IPS-20b (cell line): ENCODE measurements at regions not wholly inside any gene's neighbourhood (a gene's known extent, or its start where the extent isn't known, plus 50 kb on each side); places are given as distances from the start of the nearest gene placed in this dataset.

Experiments
- H3K27ac ChIP-seq: one replicate; pipeline ENCODE4 v1.5.1; 2013; ENCODE audit warnings: low read length
- H3K27me3 ChIP-seq: 2 replicates; pipeline ENCODE4 v1.6.1; 2013; ENCODE audit warnings: mild to moderate bottlenecking, low read length, inconsistent platforms; ENCODE audit not compliant: insufficient read depth
- H3K36me3 ChIP-seq: 2 replicates; pipeline ENCODE4 v1.6.1; 2013; ENCODE audit warnings: low read depth, mild to moderate bottlenecking, inconsistent platforms, low read length, moderate library complexity; ENCODE audit not compliant: insufficient read depth
- H3K4me1 ChIP-seq: 2 replicates; pipeline ENCODE4 v1.6.1; 2013; ENCODE audit warnings: mild to moderate bottlenecking, control low read depth, inconsistent platforms, low read length, moderate library complexity; ENCODE audit not compliant: insufficient read depth
- H3K4me3 ChIP-seq: 2 replicates; pipeline ENCODE4 v1.5.1; 2013; ENCODE audit warnings: mild to moderate bottlenecking, low read length, inconsistent platforms
- H3K9ac ChIP-seq: 2 replicates; pipeline ENCODE4 v1.6.1; 2013; ENCODE audit warnings: low read depth, mild to moderate bottlenecking, inconsistent platforms, low read length, moderate library complexity
- H3K9me3 ChIP-seq: 2 replicates; pipeline ENCODE4 v1.6.1; 2013; ENCODE audit warnings: mild to moderate bottlenecking, low read depth, low read length, inconsistent platforms; ENCODE audit not compliant: insufficient read depth

GRCh38 chr1:34591751-34592629, 162.9 kb upstream of the GJB5 start:
- no peak overlapping the region for H3K9ac ChIP-seq
- no peaks in the 10 kb centered on the region for H3K9me3 ChIP-seq
- H3K27ac ChIP-seq: no peak overlapping the region
- no peak overlapping the region for H3K4me3 ChIP-seq
- H3K4me1 ChIP-seq: peaks cover 3% of the 10 kb centered on the region; the same call in 1 of the 2 replicates
- H3K36me3 ChIP-seq: no peaks in the 10 kb centered on the region
- H3K27me3 ChIP-seq: no peaks in the 10 kb centered on the region

GRCh38 chr1:34597877-34598514, 156.9 kb upstream of the GJB5 start:
- Histone ChIP-seq H3K36me3 (no peaks in the 10 kb centered on the region), H3K4me3 (no peak overlapping the region), H3K27ac (no peak overlapping the region), H3K27me3 (no peaks in the 10 kb centered on the region), H3K9me3 (no peaks in the 10 kb centered on the region), H3K9ac (no peak overlapping the region), H3K4me1 (no peaks in the 10 kb centered on the region)

GRCh38 chr1:34602907-34603306, 151.9 kb upstream of the GJB5 start:
- Histone ChIP-seq H3K9me3 (no peaks in the 10 kb centered on the region), H3K27me3 (no peaks in the 10 kb centered on the region), H3K4me1 (no peaks in the 10 kb centered on the region), H3K4me3 (no peak overlapping the region), H3K9ac (no peak overlapping the region), H3K27ac (no peak overlapping the region), H3K36me3 (no peaks in the 10 kb centered on the region)

GRCh38 chr1:34603594-34603993, 151.3 kb upstream of the GJB5 start:
- no peaks in the 10 kb centered on the region for H3K9me3 ChIP-seq
- H3K27me3 ChIP-seq: no peaks in the 10 kb centered on the region
- no peak overlapping the region for H3K9ac ChIP-seq
- H3K36me3 ChIP-seq: no peaks in the 10 kb centered on the region
- no peak overlapping the region for H3K4me3 ChIP-seq
- no peak overlapping the region for H3K27ac ChIP-seq
- H3K4me1 ChIP-seq: no peaks in the 10 kb centered on the region

- no peak overlapping the region for H3K4me3 ChIP-seq
- no peaks in the 10 kb centered on the region for H3K36me3 ChIP-seq
- H3K9ac ChIP-seq: no peak overlapping the region
- no peaks in the 10 kb centered on the region for H3K9me3 ChIP-seq
- H3K27me3 ChIP-seq: no peaks in the 10 kb centered on the region
- peaks cover 5% of the 10 kb centered on the region; the same call in 1 of the 2 replicates for H3K4me1 ChIP-seq
- no peak overlapping the region for H3K27ac ChIP-seq
Measured at GRCh38 chr1:34606504-34606903, 148.3 kb upstream of the GJB5 start.

- H3K27me3 ChIP-seq: no peaks in the 10 kb centered on the region
Measured at GRCh38 chr1:34610063-34610462, 144.8 kb upstream of the GJB5 start.

GRCh38 chr1:34611571-34611970, 143.3 kb upstream of the GJB5 start:
- Histone ChIP-seq H3K27me3 (no peaks in the 10 kb centered on the region), H3K9ac (no peak overlapping the region), H3K27ac (no peak overlapping the region), H3K36me3 (no peaks in the 10 kb centered on the region), H3K4me1 (peaks cover 5% of the 10 kb centered on the region; the same call in 1 of the 2 replicates), H3K4me3 (no peak overlapping the region), H3K9me3 (no peaks in the 10 kb centered on the region)

More at GRCh38 chr1:34610063-34610462, 144.8 kb upstream of the GJB5 start:
- Histone ChIP-seq H3K9me3 (no peaks in the 10 kb centered on the region), H3K27ac (no peak overlapping the region), H3K9ac (no peak overlapping the region), H3K36me3 (no peaks in the 10 kb centered on the region), H3K4me3 (no peak overlapping the region), H3K4me1 (peaks cover 5% of the 10 kb centered on the region; the same call in 1 of the 2 replicates)

GRCh38 chr1:34612091-34612827, 142.6 kb upstream of the GJB5 start:
- H3K27me3 ChIP-seq: no peaks in the 10 kb centered on the region

GRCh38 chr1:34617321-34618118, 137.3 kb upstream of the GJB5 start:
- no peaks in the 10 kb centered on the region; the same call in 1 of the 2 replicates for H3K4me1 ChIP-seq
- H3K27me3 ChIP-seq: no peaks in the 10 kb centered on the region
- H3K36me3 ChIP-seq: no peaks in the 10 kb centered on the region
- no peak overlapping the region for H3K9ac ChIP-seq
- H3K4me3 ChIP-seq: no peak overlapping the region
- H3K27ac ChIP-seq: no peak overlapping the region
- H3K9me3 ChIP-seq: no peaks in the 10 kb centered on the region

More at GRCh38 chr1:34612091-34612827, 142.6 kb upstream of the GJB5 start:
- H3K36me3 ChIP-seq: no peaks in the 10 kb centered on the region
- H3K9ac ChIP-seq: no peak overlapping the region
- H3K4me3 ChIP-seq: no peak overlapping the region
- peaks cover 5% of the 10 kb centered on the region; the same call in 1 of the 2 replicates for H3K4me1 ChIP-seq
- no peaks in the 10 kb centered on the region for H3K9me3 ChIP-seq
- no peak overlapping the region for H3K27ac ChIP-seq

GRCh38 chr1:34618381-34618780, 136.5 kb upstream of the GJB5 start:
- H3K9ac ChIP-seq: no peak overlapping the region
- H3K9me3 ChIP-seq: no peaks in the 10 kb centered on the region
- H3K4me3 ChIP-seq: no peak overlapping the region
- no peaks in the 10 kb centered on the region for H3K27me3 ChIP-seq
- no peaks in the 10 kb centered on the region for H3K36me3 ChIP-seq
- H3K4me1 ChIP-seq: no peaks in the 10 kb centered on the region
- H3K27ac ChIP-seq: no peak overlapping the region

GRCh38 chr1:34619256-34619655, 135.6 kb upstream of the GJB5 start:
- Histone ChIP-seq H3K4me1 (no peaks in the 10 kb centered on the region), H3K9ac (no peak overlapping the region), H3K36me3 (no peaks in the 10 kb centered on the region), H3K9me3 (no peaks in the 10 kb centered on the region), H3K27me3 (no peaks in the 10 kb centered on the region), H3K4me3 (no peak overlapping the region), H3K27ac (no peak overlapping the region)
